IMR-90 (cell line): ENCODE measurements at regions not wholly inside any gene's neighbourhood (a gene's known extent, or its start where the extent isn't known, plus 50 kb on each side); places are given as distances from the start of the nearest gene placed in this dataset.

Experiments
- CEBPB ChIP-seq: IDR thresholded peaks from 2 replicates; pipeline ENCODE4 v1.6.1; 2012; ENCODE audit warnings: low read depth, low read length, improper control_type of control experiment
- CHD1 ChIP-seq: IDR thresholded peaks from 2 replicates; pipeline ENCODE4 v1.6.1; 2012; ENCODE audit warnings: low read depth, low read length, improper control_type of control experiment
- MAFK ChIP-seq: IDR thresholded peaks from 2 replicates; pipeline ENCODE4 v1.6.1; 2012; ENCODE audit warnings: low read depth, low read length, improper control_type of control experiment
- MXI1 ChIP-seq: IDR thresholded peaks from 2 replicates; pipeline ENCODE4 v1.6.1; 2012; ENCODE audit warnings: low read depth, mild to moderate bottlenecking, low read length, moderate library complexity, borderline replicate concordance
- NFE2L2 ChIP-seq: fragments of 150-350 bp; IDR thresholded peaks from 2 replicates; pipeline ENCODE4 v1.6.1; 2016; ENCODE audit warnings: low read depth, mild to moderate bottlenecking, low read length
- POLR2A ChIP-seq: IDR thresholded peaks from 2 replicates; pipeline ENCODE4 v1.6.1; 2012; ENCODE audit warnings: mild to moderate bottlenecking, low read depth, low read length
- RFX5 ChIP-seq: IDR thresholded peaks from 2 replicates; pipeline ENCODE4 v1.8.0; 2012; ENCODE audit warnings: low read depth, mild to moderate bottlenecking, low read length, moderate library complexity
- TF ChIP-seq, protein P1 (sequence below): conservative IDR thresholded peaks from 2 replicates; pipeline ENCODE4 v1.5.1; 2012; ENCODE audit warnings: mild to moderate bottlenecking, low read depth, low read length, improper control_type of control experiment
- TF ChIP-seq, protein P2 (sequence below): fragments of 150-350 bp; IDR thresholded peaks from 2 replicates; pipeline ENCODE4 v1.6.1; 2017; ENCODE audit warnings: mild to moderate bottlenecking, antibody characterized with exemption, low read length, low read depth

DNA sequence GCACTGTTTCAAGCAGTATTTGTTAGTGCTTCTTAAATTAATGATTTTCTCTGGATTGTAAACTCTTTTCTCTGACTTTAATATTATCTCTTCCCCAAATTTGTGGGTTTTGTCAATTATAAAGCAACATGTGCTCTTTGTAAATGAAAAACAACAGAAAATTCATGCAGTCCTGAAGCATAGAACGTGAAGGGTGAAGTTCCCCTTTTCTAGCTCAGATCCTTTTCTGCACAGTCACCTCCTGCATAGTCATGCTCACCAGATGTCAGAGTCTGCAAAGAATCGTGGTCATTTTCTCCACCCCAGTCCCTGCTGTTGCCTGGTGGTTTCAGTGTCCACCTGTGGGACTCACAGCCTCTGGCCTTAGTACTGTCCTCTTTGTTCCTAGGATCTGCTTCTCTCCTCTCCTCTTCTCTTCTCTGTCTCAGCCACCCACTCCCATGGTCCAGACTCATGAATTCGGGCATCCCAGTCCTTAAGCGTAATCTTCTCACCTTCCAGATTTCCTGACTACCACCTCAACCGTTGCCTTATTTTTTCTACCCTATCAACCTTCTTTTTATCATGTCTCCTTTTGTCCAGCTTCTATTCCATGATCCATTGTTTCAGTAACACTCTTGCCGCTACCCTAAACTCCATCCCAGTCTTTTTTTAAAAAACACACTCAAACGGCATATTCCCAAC is 229.1 kb downstream of the RTP5 start:
- TF ChIP-seq, protein P1, sequence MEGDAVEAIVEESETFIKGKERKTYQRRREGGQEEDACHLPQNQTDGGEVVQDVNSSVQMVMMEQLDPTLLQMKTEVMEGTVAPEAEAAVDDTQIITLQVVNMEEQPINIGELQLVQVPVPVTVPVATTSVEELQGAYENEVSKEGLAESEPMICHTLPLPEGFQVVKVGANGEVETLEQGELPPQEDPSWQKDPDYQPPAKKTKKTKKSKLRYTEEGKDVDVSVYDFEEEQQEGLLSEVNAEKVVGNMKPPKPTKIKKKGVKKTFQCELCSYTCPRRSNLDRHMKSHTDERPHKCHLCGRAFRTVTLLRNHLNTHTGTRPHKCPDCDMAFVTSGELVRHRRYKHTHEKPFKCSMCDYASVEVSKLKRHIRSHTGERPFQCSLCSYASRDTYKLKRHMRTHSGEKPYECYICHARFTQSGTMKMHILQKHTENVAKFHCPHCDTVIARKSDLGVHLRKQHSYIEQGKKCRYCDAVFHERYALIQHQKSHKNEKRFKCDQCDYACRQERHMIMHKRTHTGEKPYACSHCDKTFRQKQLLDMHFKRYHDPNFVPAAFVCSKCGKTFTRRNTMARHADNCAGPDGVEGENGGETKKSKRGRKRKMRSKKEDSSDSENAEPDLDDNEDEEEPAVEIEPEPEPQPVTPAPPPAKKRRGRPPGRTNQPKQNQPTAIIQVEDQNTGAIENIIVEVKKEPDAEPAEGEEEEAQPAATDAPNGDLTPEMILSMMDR = no peak
- no peak for TF ChIP-seq POLR2A
- no peak for TF ChIP-seq CHD1
- no peak for TF ChIP-seq RFX5
- TF ChIP-seq MAFK = no peak
- TF ChIP-seq MXI1 = no peak
- TF ChIP-seq NFE2L2 = peak; percentile 62
- TF ChIP-seq, protein P2, sequence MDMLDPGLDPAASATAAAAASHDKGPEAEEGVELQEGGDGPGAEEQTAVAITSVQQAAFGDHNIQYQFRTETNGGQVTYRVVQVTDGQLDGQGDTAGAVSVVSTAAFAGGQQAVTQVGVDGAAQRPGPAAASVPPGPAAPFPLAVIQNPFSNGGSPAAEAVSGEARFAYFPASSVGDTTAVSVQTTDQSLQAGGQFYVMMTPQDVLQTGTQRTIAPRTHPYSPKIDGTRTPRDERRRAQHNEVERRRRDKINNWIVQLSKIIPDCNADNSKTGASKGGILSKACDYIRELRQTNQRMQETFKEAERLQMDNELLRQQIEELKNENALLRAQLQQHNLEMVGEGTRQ = no peak
- TF ChIP-seq CEBPB = no peak
